Lung (tissue), 11 donors: ENCODE measurements at regions not wholly inside any gene's neighbourhood (a gene's known extent, or its start where the extent isn't known, plus 50 kb on each side); places are given as distances from the start of the nearest gene placed in this dataset.

Experiments
- ATAC-seq: fragments of 200-7000 bp; cut with Tn5 transposase; one replicate; pipeline ENCODE4 v1.9.1; 2020; ENCODE audit warnings: moderate number of reproducible peaks; ENCODE audit not compliant: insufficient read depth, low FRiP score
- DNase-seq, 3 donors: peaks; one replicate each; pipeline ENCODE4 v3.0.0-alpha.2; 2013 to 2017
- H3K27ac ChIP-seq, 2 donors: one replicate each; pipeline ENCODE4 v1.5.1; 2013; ENCODE audit warnings: mild to moderate bottlenecking in 2 of 2, moderate library complexity in 2 of 2, control low read depth in 1 of 2, inconsistent platforms in 1 of 2, low read depth in 1 of 2, low read length in 1 of 2
- H3K27me3 ChIP-seq, 3 donors: one replicate each; pipeline ENCODE4 v1.5.1; 2013; ENCODE audit warnings: low read length in 2 of 3; ENCODE audit not compliant: control insufficient read depth in 3 of 3, insufficient read depth in 3 of 3
- H3K36me3 ChIP-seq, 4 donors: one replicate each; pipeline ENCODE4 v1.5.1; 2013; ENCODE audit warnings: low read length in 4 of 4, mild to moderate bottlenecking in 1 of 4, moderate library complexity in 1 of 4; ENCODE audit not compliant: control insufficient read depth in 4 of 4, insufficient read depth in 4 of 4
- H3K4me1 ChIP-seq, 5 donors: one replicate each; pipeline ENCODE4 v1.5.1; 2013; ENCODE audit warnings: low read length in 5 of 5, mild to moderate bottlenecking in 2 of 5, moderate library complexity in 1 of 5; ENCODE audit not compliant: control insufficient read depth in 5 of 5, insufficient read depth in 5 of 5
- H3K4me3 ChIP-seq: one replicate; pipeline ENCODE4 v1.5.1; 2013; ENCODE audit warnings: mild to moderate bottlenecking, control low read depth, moderate library complexity
- H3K9ac ChIP-seq, 2 donors: one replicate each; pipeline ENCODE4 v1.5.1; 2013; ENCODE audit warnings: low read length in 2 of 2, control low read depth in 1 of 2; ENCODE audit not compliant: insufficient read depth in 1 of 2
- H3K9me3 ChIP-seq, 4 donors: one replicate each; pipeline ENCODE4 v1.5.1; 2013; ENCODE audit warnings: low read length in 3 of 4, mild to moderate bottlenecking in 1 of 4, moderate library complexity in 1 of 4; ENCODE audit not compliant: control insufficient read depth in 4 of 4, insufficient read depth in 3 of 4
- WGBS, 2 donors: extraction: QIAGEN DNeasy Blood & Tissue Kit; methylation state at CpG; one replicate each; pipeline ENCODE4 v1.1.7; 2013; 5-methylcytosine and 5-hydroxymethylcytosine counted together
- TF ChIP-seq, protein P1 (sequence below): IDR thresholded peaks from 2 replicates; pipeline ENCODE4 v1.5.1; 2012; ENCODE audit warnings: mild to moderate bottlenecking; ENCODE audit errors: control extremely low read depth, extremely low read depth
- donor health status: control.
- donor health status: control.
- donor health status: Bipolar disorder and iron deficiency.
- donor health status: healthy.
- donor health status: DM: yes; HTN: yes; CAD: no.

GRCh38 chr18:53887447-53887846 is 337.0 kb downstream of the MBD2 start:
- ATAC-seq (no peak), DNase-seq (peak in 1 of 3 donors; percentile 8)
- H3K9me3 ChIP-seq, result peaks cover 0 to 1% (median 0%) of the 10 kb centered on the region in 4 donors
- H3K4me3 ChIP-seq, result no peak overlapping the region
- H3K36me3 ChIP-seq, result no peaks in the 10 kb centered on the region
- H3K9ac ChIP-seq, result no peak overlapping the region
- 66 to 91% methylated on average over 3 of the region's 3 CpGs for WGBS, 2 donors
- TF ChIP-seq, protein P1, sequence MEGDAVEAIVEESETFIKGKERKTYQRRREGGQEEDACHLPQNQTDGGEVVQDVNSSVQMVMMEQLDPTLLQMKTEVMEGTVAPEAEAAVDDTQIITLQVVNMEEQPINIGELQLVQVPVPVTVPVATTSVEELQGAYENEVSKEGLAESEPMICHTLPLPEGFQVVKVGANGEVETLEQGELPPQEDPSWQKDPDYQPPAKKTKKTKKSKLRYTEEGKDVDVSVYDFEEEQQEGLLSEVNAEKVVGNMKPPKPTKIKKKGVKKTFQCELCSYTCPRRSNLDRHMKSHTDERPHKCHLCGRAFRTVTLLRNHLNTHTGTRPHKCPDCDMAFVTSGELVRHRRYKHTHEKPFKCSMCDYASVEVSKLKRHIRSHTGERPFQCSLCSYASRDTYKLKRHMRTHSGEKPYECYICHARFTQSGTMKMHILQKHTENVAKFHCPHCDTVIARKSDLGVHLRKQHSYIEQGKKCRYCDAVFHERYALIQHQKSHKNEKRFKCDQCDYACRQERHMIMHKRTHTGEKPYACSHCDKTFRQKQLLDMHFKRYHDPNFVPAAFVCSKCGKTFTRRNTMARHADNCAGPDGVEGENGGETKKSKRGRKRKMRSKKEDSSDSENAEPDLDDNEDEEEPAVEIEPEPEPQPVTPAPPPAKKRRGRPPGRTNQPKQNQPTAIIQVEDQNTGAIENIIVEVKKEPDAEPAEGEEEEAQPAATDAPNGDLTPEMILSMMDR, result no peak
- H3K4me1 ChIP-seq, result peaks cover 0 to 3% (median 0%) of the 10 kb centered on the region in 5 donors
- no peak overlapping the region for H3K27ac ChIP-seq
- no peaks in the 10 kb centered on the region for H3K27me3 ChIP-seq

DNA sequence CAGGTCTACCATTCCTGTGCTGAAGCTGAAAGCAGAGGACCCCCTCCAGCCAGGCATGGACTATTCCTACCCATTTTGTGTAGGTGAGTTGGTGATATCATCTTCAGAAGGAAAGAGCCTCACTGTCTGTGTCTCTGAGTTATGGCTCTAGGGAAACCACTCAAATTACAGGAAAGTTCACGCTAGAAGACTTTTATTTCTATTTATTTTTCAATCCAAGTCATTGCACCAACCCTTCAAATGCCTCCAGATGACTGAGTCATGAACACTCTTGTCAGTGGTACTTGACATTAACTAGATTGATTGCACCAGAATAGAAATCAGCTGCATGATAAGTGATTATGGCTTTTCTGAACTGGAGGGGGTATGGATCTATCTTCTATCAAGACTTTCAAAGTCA is 338.4 kb downstream of the MBD2 start:
- 55 to 72% methylated on average over 1 of the region's 1 CpG for WGBS, 2 donors
- H3K27ac ChIP-seq, result no peak overlapping the region
- TF ChIP-seq, protein P1, result no peak
- H3K36me3 ChIP-seq, result no peaks in the 10 kb centered on the region
- H3K9me3 ChIP-seq, result peaks cover 0 to 1% (median 0%) of the 10 kb centered on the region in 4 donors
- H3K27me3 ChIP-seq, result no peaks in the 10 kb centered on the region
- peaks cover 0 to 3% (median 0%) of the 10 kb centered on the region in 5 donors for H3K4me1 ChIP-seq
- no peak overlapping the region for H3K4me3 ChIP-seq
- H3K9ac ChIP-seq, result no peak overlapping the region
- no peak for DNase-seq
- ATAC-seq, result peak; percentile 55

DNA sequence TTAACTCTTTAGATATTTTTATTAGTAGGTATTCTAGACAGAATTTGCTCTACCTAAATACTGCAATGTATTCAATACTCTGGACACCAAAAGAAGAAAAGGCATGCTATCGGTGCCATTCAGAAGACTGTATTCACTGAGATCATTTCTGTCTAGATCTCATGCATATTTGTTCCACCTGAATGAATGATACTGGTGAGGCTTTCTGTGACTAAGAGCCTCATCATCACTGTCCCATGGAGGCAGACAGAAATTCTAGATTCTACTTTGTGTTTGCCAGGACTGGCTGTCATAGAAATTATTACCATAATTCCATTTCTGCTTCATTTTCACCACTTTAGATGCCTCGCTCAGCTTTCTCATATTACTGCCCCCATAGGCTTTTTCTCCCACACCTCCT is 340.7 kb downstream of the MBD2 start:
- Histone ChIP-seq H3K27me3 (no peaks in the 10 kb centered on the region), H3K4me3 (no peak overlapping the region), H3K9me3 (peaks cover 0 to 1% (median 0%) of the 10 kb centered on the region in 4 donors), H3K27ac (no peak overlapping the region), H3K4me1 (peaks cover 0 to 3% (median 0%) of the 10 kb centered on the region in 5 donors), H3K9ac (no peak overlapping the region), H3K36me3 (no peaks in the 10 kb centered on the region)
- ATAC-seq, result no peak
- no peak for DNase-seq
- TF ChIP-seq, protein P1, result no peak
- 96 to 97% methylated on average over 2 of the region's 2 CpGs for WGBS, 2 donors

DNA sequence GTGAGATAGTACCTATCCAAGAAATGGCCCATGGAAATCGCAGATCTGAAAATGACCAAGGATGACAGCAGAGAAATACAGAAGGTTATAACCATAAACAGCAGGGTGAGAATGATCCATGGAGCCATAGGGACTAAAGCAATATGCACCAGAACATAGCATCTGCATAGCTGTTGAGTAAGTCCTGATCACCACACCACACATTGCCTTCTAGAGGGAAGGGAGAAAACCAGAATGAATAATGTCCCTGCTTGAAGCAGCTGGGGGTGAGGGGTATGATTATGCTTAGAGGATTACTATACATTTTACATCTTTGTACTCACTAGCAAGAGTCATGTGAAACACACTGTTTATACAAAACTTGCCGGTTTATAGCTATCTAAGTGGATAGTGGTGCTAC is 350.4 kb downstream of the MBD2 start:
- TF ChIP-seq, protein P1, result no peak
- Histone ChIP-seq H3K36me3 (no peaks in the 10 kb centered on the region), H3K9ac (no peak overlapping the region), H3K27ac (no peak overlapping the region), H3K4me3 (no peak overlapping the region), H3K4me1 (no peaks in the 10 kb centered on the region), H3K9me3 (no peaks in the 10 kb centered on the region), H3K27me3 (no peaks in the 10 kb centered on the region)
- DNase-seq (no peak), ATAC-seq (no peak)
- WGBS, 2 donors, result 85 to 93% methylated on average over 2 of the region's 2 CpGs
